MM.1S (cell line): ENCODE measurements at regions not wholly inside any gene's neighbourhood (a gene's known extent, or its start where the extent isn't known, plus 50 kb on each side); places are given as distances from the start of the nearest gene placed in this dataset.

Source experiments
- DNase-seq: peaks from one replicate; pipeline ENCODE4 v3.0.0-alpha.2; 2015
- H2AFZ ChIP-seq: fragments of 300-600 bp; sonication (generic); 2 replicates; pipeline ENCODE4 v1.6.0; 2016; ENCODE audit warnings: antibody characterized with exemption, low read length
- H3F3A ChIP-seq: fragments of 300-600 bp; sonication (generic); 2 replicates; pipeline ENCODE4 v1.6.1; 2016; ENCODE audit warnings: mild to moderate bottlenecking, antibody characterized with exemption, low read length, moderate library complexity, mixed read lengths; ENCODE audit not compliant: insufficient read depth
- H3K27ac ChIP-seq: fragments of 300-600 bp; sonication (generic); 2 replicates; pipeline ENCODE4 v1.5.1; 2016; ENCODE audit warnings: mild to moderate bottlenecking, low read length
- H3K27me3 ChIP-seq: fragments of 300-600 bp; sonication (generic); replicated peaks from 2 replicates; pipeline ENCODE4 v1.6.0; 2016; ENCODE audit warnings: low read length; ENCODE audit not compliant: insufficient read depth
- H3K36me3 ChIP-seq: fragments of 300-600 bp; sonication (generic); replicated peaks from 2 replicates; pipeline ENCODE4 v1.6.1; 2016; ENCODE audit warnings: mild to moderate bottlenecking, low read length, mixed read lengths; ENCODE audit not compliant: insufficient read depth
- H3K4me1 ChIP-seq: fragments of 300-600 bp; sonication (generic); 2 replicates; pipeline ENCODE4 v1.6.1; 2016; ENCODE audit warnings: low read length, mixed read lengths
- H3K4me2 ChIP-seq: fragments of 300-600 bp; sonication (generic); 2 replicates; pipeline ENCODE4 v1.6.0; 2016; ENCODE audit warnings: low read depth, low read length
- H3K4me3 ChIP-seq: fragments of 300-600 bp; sonication (generic); 2 replicates; pipeline ENCODE4 v1.5.1; 2016; ENCODE audit warnings: low read length, mixed read lengths
- H3K79me2 ChIP-seq: fragments of 300-600 bp; sonication (generic); 2 replicates; pipeline ENCODE4 v1.6.1; 2016; ENCODE audit warnings: mixed run types, low read length, mixed read lengths
- H3K9ac ChIP-seq: fragments of 300-600 bp; sonication (generic); 2 replicates; pipeline ENCODE4 v1.6.1; 2016; ENCODE audit warnings: low read length, mixed read lengths
- H3K9me2 ChIP-seq: fragments of 300-600 bp; sonication (generic); replicated peaks from 2 replicates; pipeline ENCODE4 v1.6.1; 2016; ENCODE audit warnings: mild to moderate bottlenecking, low read length, mixed read lengths; ENCODE audit not compliant: insufficient read depth
- H3K9me3 ChIP-seq: fragments of 300-600 bp; sonication (generic); replicated peaks from 2 replicates; pipeline ENCODE4 v1.6.1; 2016; ENCODE audit warnings: mild to moderate bottlenecking, low read length, mixed read lengths; ENCODE audit not compliant: insufficient read depth
- H4K20me1 ChIP-seq: fragments of 300-600 bp; sonication (generic); 2 replicates; pipeline ENCODE4 v1.6.1; 2016; ENCODE audit warnings: mild to moderate bottlenecking, low read length, moderate library complexity, mixed read lengths; ENCODE audit not compliant: insufficient read depth
- CTCF ChIP-seq: fragments of 300-600 bp; sonication (generic); IDR thresholded peaks from 2 replicates; pipeline ENCODE4 v1.5.1; 2016; ENCODE audit warnings: antibody characterized with exemption, low read length, mixed read lengths
- EZH2 ChIP-seq: fragments of 300-600 bp; sonication (generic); optimal IDR thresholded peaks from 2 replicates; pipeline ENCODE3; 2017; ENCODE audit warnings: low read depth, mild to moderate bottlenecking, antibody characterized with exemption, low read length, mixed read lengths
- EZH2phosphoT487 ChIP-seq: fragments of 300-600 bp; sonication (generic); IDR thresholded peaks from 2 replicates; pipeline ENCODE4 v1.6.1; 2018; ENCODE audit warnings: antibody characterized with exemption, low read length

GRCh38 chr6:148244217-148244935 is 98.3 kb upstream of the SASH1 start:
- Histone ChIP-seq H3K27ac (no peak overlapping the region), H3K79me2 (no peaks in the 10 kb centered on the region), H3K9me3 (no peaks in the 10 kb centered on the region), H3K4me1 (no peaks in the 10 kb centered on the region), H3K27me3 (no peaks in the 10 kb centered on the region), H4K20me1 (no peaks in the 10 kb centered on the region), H3K36me3 (no peaks in the 10 kb centered on the region), H3K4me2 (no peak overlapping the region), H3K9me2 (no peaks in the 10 kb centered on the region), H3K4me3 (no peak overlapping the region), H3K9ac (no peak overlapping the region), H3F3A (no peaks in the 10 kb centered on the region), H2AFZ (no peak overlapping the region)
- no peak for DNase-seq
- TF ChIP-seq CTCF (no peak), EZH2phosphoT487 (no peak), EZH2 (no peak)

DNA sequence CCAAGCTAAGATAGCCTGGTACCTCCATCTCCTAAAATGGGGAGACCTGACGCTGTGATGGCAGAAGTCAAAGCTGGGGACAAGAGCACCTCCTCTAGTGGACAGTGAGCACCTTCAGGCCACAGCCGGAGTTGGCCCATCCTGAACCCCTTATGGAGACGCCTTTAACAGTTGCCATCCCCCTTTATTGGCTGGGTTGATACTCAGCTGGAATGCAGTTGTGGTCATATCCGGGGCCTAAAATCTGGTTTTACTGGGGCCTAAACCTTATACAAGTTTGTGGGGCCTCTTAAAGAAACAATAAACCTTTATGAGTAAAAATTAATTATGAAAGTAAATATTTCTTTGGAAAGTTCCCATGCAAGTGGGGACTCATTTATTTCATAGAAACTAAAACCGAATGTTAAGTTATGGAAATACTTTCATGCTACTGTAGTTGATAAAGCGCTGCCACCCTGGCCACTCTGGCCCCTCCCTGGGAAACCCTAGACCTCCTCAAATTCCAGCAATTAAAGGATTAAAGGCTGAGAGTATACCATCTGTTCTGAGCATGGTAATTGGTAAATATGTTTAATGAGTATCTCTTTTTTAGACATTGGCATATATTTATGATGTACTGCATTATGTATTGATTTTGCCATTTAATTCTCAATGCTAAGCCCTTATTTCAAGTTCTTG is 95.1 kb upstream of the SASH1 start:
- no peak overlapping the region for H3K9ac ChIP-seq
- H3K9me3 ChIP-seq, result no peaks in the 10 kb centered on the region
- no peaks in the 10 kb centered on the region for H3K9me2 ChIP-seq
- H3K27me3 ChIP-seq, result no peaks in the 10 kb centered on the region
- H3K4me2 ChIP-seq, result no peak overlapping the region
- H3K36me3 ChIP-seq, result no peaks in the 10 kb centered on the region
- no peak overlapping the region for H2AFZ ChIP-seq
- H3K4me1 ChIP-seq, result no peaks in the 10 kb centered on the region
- no peak overlapping the region for H3K4me3 ChIP-seq
- DNase-seq, result no peak
- no peaks in the 10 kb centered on the region for H4K20me1 ChIP-seq
- TF ChIP-seq EZH2 (no peak), CTCF (no peak), EZH2phosphoT487 (no peak)
- H3K27ac ChIP-seq, result no peak overlapping the region
- H3K79me2 ChIP-seq, result no peaks in the 10 kb centered on the region
- no peaks in the 10 kb centered on the region for H3F3A ChIP-seq

DNA sequence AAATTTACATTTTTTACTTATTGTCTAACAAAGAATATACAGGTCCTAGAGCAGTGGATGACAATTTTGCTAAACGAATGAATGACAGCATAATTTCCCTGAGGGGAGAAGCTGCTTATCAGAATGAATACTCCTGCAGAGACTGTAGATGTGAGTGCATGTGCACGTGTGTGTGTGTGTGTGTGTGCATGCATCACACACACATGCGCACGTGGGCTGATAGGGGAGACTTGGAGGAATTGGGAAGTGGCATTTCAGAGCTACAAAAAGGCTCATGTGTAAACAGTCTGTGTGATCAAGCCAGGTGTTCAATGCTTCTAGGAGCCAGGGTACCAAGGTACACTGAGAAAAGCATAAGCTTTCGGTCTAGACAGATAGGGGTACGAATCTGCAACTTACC is 93.5 kb upstream of the SASH1 start:
- Histone ChIP-seq H3K9me2 (no peaks in the 10 kb centered on the region), H3F3A (no peaks in the 10 kb centered on the region), H4K20me1 (no peaks in the 10 kb centered on the region), H3K4me2 (no peak overlapping the region), H3K4me1 (no peaks in the 10 kb centered on the region), H3K9me3 (no peaks in the 10 kb centered on the region), H3K27ac (no peak overlapping the region), H3K27me3 (no peaks in the 10 kb centered on the region), H3K36me3 (no peaks in the 10 kb centered on the region), H3K9ac (no peak overlapping the region), H3K4me3 (no peak overlapping the region), H3K79me2 (no peaks in the 10 kb centered on the region), H2AFZ (no peak overlapping the region)
- TF ChIP-seq CTCF, result no peak
- no peak for DNase-seq
